Retinal pigment epithelial cell (primary cell): ENCODE measurements at regions not wholly inside any gene's neighbourhood (a gene's known extent, or its start where the extent isn't known, plus 50 kb on each side); places are given as distances from the start of the nearest gene placed in this dataset.
A peak's percentile ranks its signal among the peaks of the same experiment; 100 is the strongest.
"Not testable (repeated sequence)": the region's sequence is repeated elsewhere in the genome, so short reads cannot be mapped to it uniquely, and the experiment has no call there.

Experiments used
- DNase-seq: peaks from one replicate; pipeline ENCODE4 v3.0.0-alpha.2; 2010; ENCODE audit warnings: low read depth
- H3K4me3 ChIP-seq: 2 replicates; pipeline ENCODE4 v1.5.1; 2011; ENCODE audit warnings: mild to moderate bottlenecking, low read length, control low read depth, moderate library complexity

DNA sequence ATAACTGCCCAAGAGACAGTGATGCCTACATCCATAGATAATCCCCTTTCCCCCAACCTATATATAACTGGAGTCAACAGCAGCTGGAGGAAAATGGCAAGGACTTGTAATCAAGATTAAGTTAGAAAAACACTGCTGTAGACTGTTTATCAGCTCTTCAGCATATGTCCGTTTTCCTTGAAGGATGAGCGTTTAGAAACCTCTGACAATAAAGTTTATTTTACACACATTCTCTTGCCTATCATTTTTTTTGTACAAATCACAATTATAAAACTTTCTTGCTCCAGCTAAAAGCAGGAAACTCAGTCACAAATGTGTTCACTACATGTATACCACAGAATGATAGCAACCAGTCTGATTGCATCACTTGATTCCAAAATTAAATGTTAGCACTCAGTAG, 50.8 kb downstream of the PPIAL4G start:
- not testable (repeated sequence) for DNase-seq

DNA sequence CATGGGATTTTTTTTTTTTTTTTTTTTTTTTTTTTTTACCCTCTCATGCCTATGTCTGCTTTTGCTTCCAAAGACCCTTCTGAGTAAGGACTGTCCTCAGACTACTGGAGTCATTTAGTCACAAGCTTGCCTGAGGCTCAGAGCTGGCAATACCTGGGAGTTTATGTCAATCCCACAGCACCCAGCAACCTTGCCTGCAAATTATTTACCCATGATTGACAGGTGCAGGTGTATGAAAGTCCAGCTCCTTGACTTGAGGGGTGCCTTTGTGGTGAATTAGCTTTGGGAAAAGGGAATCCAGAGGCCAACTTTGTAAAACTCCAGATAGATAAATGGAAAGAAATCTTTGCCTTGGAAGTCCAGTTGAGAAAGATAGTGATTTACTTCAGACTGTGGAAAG, 53.2 kb downstream of the PPIAL4G start:
- DNase-seq, H3K4me3 ChIP-seq: not testable (repeated sequence)

More for the DNA sequence above, 50.8 kb downstream of the PPIAL4G start:
- H3K4me3 ChIP-seq, result not testable (repeated sequence)

DNA sequence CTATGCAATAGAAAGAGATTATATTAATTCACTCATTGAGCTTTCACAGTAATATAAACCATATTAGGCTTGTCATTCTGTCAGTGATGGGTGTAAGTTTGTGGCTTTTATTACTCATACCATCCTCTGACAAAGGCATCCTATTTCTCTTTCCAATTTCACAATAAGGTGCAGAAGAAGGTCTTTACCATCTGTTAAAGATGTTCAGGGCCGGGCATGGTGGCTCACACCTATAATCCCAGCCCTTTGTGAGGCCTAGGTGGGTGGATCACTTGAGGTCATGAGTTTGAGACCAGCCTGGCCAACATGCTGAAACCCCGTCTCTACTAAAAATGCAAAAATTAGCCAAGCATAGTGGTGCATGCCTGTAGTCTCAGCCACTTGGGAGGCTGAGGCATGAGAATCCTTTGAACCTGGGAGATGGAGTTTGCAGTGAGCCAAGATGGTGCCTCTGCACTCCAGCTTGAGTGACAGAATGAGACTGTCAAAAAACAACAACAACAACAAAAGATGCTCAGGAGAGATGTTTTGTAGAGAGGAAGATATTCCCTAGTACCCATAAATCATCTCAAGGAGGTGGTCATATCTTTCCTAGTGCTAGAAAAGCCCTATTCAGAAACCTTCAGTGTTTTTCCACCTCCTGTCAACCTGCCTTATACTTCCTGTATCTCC, 56.0 kb downstream of the PPIAL4G start:
- not testable (repeated sequence) for DNase-seq, H3K4me3 ChIP-seq

DNA sequence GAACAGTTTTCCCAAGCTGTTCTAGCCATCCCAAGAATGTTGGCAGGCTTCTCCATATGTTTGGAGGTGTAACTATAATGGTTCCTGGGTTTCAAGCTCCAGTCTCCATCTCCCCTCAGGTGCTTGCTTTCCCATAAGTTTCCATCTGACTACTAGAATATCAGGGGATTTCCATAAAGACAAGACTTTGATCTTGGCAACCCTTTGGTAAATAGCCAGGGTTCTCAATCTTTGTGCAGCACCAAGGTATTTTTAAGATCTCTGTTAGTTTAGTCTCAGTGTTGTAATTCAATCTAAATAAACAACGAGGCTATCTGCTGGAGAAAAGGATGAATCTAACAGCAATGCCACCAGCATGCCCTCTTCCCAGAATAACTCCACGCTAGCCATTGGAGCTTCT, 56.7 kb downstream of the PPIAL4G start:
- not testable (repeated sequence) for DNase-seq

DNA sequence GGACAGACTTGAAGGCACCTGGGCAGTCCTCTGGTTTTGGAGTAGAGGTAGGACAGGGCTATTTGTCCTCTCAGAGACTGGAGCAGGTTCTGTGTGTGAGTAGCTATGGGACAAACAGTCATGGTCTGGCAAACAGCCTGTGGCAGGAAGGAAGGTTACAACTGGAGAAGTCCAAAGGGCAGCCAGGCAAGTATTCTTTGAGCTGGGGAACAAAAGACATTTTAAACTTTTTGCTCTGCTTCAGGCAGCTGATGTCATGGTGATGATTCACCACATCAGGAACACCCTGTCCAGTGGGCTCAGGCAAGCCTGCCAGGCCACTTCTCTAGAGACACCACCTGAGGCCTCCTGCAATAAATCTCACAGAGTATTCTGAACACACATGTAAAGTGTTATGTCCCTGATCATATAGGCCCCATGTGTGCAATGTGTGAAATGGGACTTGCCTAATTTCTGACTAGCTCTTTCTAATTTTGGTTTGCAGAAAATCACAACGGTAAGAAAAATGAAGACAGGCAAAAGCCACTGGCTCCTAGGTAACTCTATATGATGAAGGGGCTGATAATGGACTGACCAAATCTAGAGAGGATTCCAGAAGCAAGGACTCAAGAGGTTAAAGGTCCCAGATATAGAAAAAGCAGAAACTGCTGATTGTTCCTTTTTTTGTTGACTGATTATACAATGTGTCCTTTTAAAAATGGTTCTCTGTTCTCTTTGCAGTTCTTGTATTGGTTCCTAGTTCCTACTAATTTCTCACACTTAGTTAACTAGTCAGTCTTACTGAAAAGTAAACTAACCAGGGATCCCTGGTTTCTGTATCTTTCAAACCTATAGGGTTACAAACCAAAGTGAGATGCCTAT, 58.7 kb downstream of the PPIAL4G start:
- not testable (repeated sequence) for H3K4me3 ChIP-seq
- DNase-seq, result peak; percentile 3

More for the DNA sequence above, 56.7 kb downstream of the PPIAL4G start:
- H3K4me3 ChIP-seq, result not testable (repeated sequence)

DNA sequence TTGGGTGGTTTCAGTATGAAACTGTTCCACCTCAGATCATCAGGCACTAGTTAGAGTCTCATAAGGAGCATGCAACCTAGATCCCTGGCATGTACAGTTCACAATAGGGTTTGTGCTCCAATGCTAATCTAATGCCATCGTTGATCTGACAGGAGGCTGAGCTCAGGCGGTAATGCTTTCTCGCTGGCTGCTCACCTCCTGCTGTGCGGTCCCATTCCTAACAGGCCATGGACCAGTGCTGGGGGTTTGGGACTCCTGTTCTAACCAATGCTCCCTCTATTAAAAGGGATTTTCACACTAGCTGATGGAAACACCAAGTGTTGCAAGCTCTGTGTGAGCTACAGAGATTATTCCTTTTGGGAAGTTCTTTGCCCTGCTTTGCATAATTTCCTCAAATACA, 60.2 kb downstream of the PPIAL4G start:
- not testable (repeated sequence) for DNase-seq, H3K4me3 ChIP-seq

DNA sequence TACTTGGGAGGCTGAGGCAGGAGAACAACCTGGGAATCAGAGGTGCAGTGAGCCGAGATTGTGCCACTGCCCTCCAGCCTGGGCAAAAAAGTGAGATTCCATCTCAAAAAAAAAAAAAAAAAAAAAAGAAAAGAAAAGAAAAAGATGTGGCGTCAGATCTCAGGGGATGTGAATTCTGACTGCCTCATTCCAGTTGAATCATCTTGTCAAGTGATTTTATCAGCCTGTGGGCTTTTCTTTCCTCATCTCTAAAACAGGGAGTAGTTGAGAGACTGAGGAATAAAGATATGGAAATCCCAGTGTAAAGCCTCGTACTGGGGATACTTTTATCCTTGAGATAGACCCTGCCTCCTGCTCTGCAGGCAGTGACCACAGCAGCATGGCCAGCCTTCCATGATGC, 65.9 kb downstream of the PPIAL4G start:
- DNase-seq, H3K4me3 ChIP-seq: not testable (repeated sequence)

DNA sequence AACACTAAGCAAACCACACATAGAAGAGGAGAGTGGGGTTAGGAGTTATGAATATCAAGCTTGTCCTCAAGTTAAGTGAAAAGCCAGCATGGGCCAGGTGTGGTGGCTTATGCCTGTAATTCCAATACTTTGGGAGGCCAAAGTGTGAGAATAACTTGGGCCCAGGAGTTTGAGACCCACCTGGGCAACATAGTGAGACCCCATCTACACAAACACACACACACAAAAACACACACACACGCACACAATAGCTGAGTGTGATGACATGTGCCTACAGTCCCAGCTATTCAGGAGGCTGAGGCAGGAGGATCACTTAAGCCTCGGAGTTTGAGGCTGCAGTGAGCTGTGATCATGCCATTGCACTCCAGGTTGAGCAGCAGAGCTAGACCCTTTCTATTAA, 69.7 kb downstream of the PPIAL4G start:
- not testable (repeated sequence) for DNase-seq, H3K4me3 ChIP-seq

DNA sequence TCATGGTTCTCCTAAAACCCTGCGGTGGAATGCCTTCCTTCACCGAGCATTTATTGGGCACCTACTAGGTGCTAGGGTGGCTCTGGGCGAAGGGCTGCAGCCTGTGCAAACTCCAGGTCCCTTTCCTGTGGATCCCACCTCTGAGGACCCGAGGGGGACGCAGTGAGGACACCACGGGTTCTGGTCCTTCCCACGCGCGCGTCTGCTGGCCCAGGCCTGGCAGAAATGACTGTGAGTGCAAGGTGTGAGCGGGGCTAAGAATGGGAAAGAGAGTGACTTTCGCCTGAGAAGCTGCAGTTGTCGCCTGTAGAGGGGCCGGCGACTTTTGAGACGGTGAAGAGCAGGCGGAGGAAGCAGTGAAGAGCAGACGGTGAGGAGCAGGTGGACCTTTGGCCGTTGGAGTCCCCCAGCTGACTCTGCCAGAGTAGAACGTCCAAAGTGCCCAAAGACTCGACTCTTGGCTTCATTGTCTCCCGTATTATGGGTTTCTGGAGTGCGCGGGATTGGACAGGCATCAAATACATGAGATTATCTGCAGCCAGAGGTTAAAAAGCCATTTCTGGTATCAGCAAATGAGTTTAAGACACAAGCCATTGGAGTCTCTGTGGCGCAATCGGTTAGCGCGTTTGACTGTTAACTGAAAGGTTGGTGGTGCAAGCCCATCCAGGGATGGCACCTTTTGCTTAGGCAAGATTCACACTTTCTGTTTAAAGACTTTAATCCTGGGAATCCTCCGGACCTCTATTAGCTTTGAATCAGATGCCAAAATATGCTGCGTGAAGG, 78.1 kb downstream of the PPIAL4G start:
- not testable (repeated sequence) for DNase-seq

DNA sequence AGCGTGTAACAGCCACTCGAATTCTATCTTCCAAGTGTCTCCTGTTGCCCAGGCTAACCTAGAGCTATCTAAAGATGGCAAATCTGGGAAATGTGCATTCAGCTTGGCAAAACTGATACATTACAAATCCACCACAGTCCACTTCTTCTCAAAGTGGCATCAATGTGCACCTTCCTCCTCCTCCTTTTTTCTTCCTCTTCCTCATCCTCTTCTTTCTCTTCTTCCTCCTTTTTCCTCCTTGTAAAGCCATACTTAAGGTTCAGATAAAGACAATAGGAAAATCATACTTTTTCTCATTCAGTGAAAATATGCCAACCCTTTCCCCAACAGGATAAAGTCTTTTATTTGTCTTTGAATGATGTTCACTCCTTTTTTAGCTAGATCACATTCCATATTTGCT, 79.2 kb downstream of the PPIAL4G start:
- not testable (repeated sequence) for DNase-seq, H3K4me3 ChIP-seq

More for the DNA sequence above, 78.1 kb downstream of the PPIAL4G start:
- not testable (repeated sequence) for H3K4me3 ChIP-seq

DNA sequence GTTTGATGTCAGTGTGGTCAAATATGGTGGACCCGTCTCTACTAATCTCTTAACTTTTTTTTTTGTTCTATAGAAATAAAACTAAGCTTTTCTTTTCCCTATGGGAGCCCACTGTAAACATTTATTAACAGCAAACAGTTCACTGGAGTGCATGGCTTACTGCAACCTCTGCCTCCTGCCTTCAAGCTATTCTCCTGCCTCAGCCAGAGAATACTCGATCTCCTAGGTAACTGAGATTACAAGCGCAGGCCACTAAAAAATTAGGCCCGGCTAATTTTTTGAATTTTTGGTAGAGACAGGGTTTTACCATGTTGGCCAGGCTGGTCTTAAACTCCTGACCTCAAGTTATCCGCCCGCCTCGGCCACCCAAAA, 80.0 kb downstream of the PPIAL4G start:
- DNase-seq, result not testable (repeated sequence)
- H3K4me3 ChIP-seq, result peak overlapping the region; percentile 12

DNA sequence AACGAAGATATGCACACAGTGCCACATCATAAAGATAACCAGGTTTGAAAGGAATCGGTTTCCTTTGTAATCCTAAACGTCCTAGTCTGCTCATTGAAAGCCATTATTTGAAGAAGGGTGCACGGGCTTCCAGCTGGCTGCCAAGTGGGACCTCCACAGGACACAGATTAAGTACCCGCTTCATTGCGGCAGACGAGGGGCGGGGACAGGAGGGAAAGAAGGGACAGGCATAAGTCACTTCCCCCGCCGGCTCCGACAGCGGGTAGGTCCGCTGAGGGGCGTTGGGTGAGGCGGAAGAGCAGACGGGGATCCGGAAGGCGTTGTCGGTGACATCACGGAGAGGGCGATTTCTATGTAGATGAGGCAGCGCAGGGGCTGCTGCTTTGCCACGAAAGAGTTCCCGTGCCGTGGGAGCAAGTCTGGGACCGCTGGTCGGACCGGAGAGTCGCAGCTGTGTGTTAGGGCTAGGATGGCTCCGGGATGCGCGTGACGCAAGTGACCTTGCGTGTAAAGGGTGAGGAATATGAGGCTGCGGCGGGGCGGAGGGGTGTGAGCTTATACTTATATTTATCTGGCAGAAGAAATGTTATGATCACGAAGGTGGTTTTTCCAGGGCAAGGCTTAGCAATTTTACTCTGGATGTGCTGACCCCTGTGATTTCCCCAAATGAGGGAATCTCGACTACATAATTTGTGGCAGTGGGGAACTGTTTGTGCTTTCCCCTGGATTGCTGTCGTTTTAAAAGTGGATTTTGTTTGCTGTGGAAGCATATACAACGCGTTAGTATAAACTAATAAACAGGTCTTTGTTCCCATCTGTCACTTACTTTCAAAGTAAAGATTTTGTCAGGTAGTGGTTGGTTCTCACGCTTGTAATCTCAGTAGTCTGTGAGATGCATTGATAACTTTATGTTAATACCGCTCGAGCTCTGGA, 80.7 kb downstream of the PPIAL4G start:
- H3K4me3 ChIP-seq, result peak overlapping the region; percentile 69
- DNase-seq, result peak; percentile 48

DNA sequence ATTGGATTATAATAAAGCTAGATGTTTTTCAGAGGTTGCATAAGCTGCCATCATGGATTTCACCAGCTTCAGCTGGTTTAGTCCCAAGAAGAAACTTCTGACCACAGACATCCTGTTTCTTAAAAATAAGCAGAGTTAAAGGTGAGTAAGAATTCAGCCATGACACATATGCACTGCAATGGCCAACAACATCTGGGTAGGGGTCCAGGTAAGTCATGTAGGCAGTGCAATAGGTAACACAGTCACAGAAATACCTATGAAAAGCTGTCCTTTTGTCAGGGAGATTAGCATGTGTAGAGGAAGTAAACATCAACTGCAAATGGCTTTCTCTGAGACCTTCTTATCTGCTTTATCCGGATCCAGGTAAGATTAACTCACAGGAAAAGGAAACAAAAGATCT, 85.6 kb downstream of the PPIAL4G start:
- DNase-seq, H3K4me3 ChIP-seq: not testable (repeated sequence)

DNA sequence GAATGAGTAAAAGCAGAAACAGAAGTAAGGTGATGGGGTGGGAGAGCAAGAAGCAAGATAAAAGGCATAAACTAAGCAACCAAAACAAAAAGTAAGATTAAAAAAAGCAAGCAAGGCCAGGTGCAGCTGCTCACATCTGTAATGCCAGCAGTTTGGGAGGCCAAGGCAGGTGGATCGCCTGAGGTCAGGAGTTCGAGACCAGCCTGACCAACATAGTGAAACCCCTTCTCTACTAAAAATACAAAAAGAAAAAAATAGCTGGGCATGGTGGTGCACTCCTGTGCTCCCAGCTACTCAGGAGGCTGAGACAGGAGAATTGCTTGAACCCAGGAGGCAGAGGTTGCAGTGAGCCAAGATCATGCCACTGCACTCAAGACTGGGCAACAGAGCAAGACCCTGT, 90.6 kb downstream of the PPIAL4G start:
- not testable (repeated sequence) for DNase-seq, H3K4me3 ChIP-seq

DNA sequence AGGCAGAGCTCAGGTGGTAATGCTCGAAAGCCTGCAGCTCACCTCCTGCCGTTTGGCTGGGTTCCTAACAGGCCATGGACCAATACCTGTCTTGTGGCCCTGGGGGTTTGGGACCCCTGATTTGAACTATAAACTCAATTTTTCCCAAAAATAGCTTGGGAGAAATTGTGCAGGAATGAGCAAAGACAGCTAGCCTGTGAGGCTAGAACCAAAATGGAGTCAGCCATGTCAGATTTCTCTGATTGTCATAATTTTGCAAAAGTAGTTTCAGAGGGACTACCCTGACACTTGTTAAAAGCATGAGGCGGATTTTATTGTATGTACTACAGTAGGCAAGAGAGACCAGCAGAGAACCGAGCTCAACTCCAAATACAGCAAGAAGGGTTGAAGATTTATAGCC, 91.8 kb downstream of the PPIAL4G start:
- not testable (repeated sequence) for DNase-seq

More for the DNA sequence above, 91.8 kb downstream of the PPIAL4G start:
- H3K4me3 ChIP-seq, result not testable (repeated sequence)
